ENCODE measurements at regions not wholly inside any gene's neighbourhood (a gene's known extent, or its start where the extent isn't known, plus 50 kb on each side); places are given as distances from the start of the nearest gene placed in this dataset.

- TF ChIP-seq CTCF (IDR thresholded peaks at IDR 0.05), result no peak
- H3K9ac ChIP-seq (ENCODE audit: low read depth in 2 of 2, low read length in 2 of 2), result no peak overlapping the region
- no peaks in the 10 kb centered on the region for H3K27me3 ChIP-seq
- DNase-seq, result no peak
- no peak overlapping the region for H3K27ac ChIP-seq
- no peaks in the 10 kb centered on the region for H3K36me3 ChIP-seq
- no peaks in the 10 kb centered on the region for H3K9me3 ChIP-seq
- H3K4me1 ChIP-seq, result no peaks in the 10 kb centered on the region
- no peak overlapping the region for H3K4me3 ChIP-seq
- intact Hi-C loops (cut with DNase I), result no loop called here
These were observed 415.1 kb upstream of the MAD2L1 start for GRCh38 chr4:120481756-120482155.

GRCh38 chr4:120472447-120473131, 405.9 kb upstream of the MAD2L1 start:
- Histone ChIP-seq H3K9ac (ENCODE audit: low read depth in 2 of 2, low read length in 2 of 2) (no peak overlapping the region), H3K27me3 (no peaks in the 10 kb centered on the region), H3K27ac (no peak overlapping the region), H3K9me3 (no peaks in the 10 kb centered on the region), H3K4me3 (no peak overlapping the region), H3K4me1 (no peaks in the 10 kb centered on the region), H3K36me3 (no peaks in the 10 kb centered on the region)
- DNase-seq, result no peak
- intact Hi-C loops (cut with DNase I), result no loop called here
- no peak for TF ChIP-seq CTCF (IDR thresholded peaks at IDR 0.05)

- no peaks in the 10 kb centered on the region for H3K4me1 ChIP-seq
- no peaks in the 10 kb centered on the region for H3K9me3 ChIP-seq
- intact Hi-C loops (cut with DNase I), result no loop called here
- no peak overlapping the region for H3K9ac ChIP-seq (ENCODE audit: low read depth in 2 of 2, low read length in 2 of 2)
- no peaks in the 10 kb centered on the region for H3K27me3 ChIP-seq
- DNase-seq, result no peak
- TF ChIP-seq CTCF (IDR thresholded peaks at IDR 0.05), result no peak
- no peaks in the 10 kb centered on the region for H3K36me3 ChIP-seq
- H3K4me3 ChIP-seq, result no peak overlapping the region
- H3K27ac ChIP-seq, result no peak overlapping the region
These were observed 399.8 kb upstream of the MAD2L1 start for GRCh38 chr4:120466429-120466828.

- no peak for TF ChIP-seq CTCF (IDR thresholded peaks at IDR 0.05)
- no peaks in the 10 kb centered on the region for H3K27me3 ChIP-seq
These were observed 388.1 kb upstream of the MAD2L1 start for GRCh38 chr4:120454788-120455187.

GRCh38 chr4:120452536-120452935, 385.9 kb upstream of the MAD2L1 start:
- Histone ChIP-seq H3K4me3 (no peak overlapping the region), H3K4me1 (no peaks in the 10 kb centered on the region), H3K9ac (ENCODE audit: low read depth in 2 of 2, low read length in 2 of 2) (no peak overlapping the region), H3K9me3 (no peaks in the 10 kb centered on the region), H3K27ac (no peak overlapping the region), H3K36me3 (no peaks in the 10 kb centered on the region), H3K27me3 (no peaks in the 10 kb centered on the region)
- intact Hi-C loops (cut with DNase I), result no loop called here
- no peak for TF ChIP-seq CTCF (IDR thresholded peaks at IDR 0.05)
- no peak for DNase-seq

More at GRCh38 chr4:120454788-120455187, 388.1 kb upstream of the MAD2L1 start:
- Histone ChIP-seq H3K27ac (no peak overlapping the region), H3K36me3 (no peaks in the 10 kb centered on the region), H3K4me1 (no peaks in the 10 kb centered on the region), H3K4me3 (no peak overlapping the region), H3K9ac (ENCODE audit: low read depth in 2 of 2, low read length in 2 of 2) (no peak overlapping the region), H3K9me3 (no peaks in the 10 kb centered on the region)
- intact Hi-C loops (cut with DNase I), result no loop called here
- DNase-seq, result no peak
